ENCODE measurements at regions not wholly inside any gene's neighbourhood (a gene's known extent, or its start where the extent isn't known, plus 50 kb on each side); places are given as distances from the start of the nearest gene placed in this dataset.

DNA sequence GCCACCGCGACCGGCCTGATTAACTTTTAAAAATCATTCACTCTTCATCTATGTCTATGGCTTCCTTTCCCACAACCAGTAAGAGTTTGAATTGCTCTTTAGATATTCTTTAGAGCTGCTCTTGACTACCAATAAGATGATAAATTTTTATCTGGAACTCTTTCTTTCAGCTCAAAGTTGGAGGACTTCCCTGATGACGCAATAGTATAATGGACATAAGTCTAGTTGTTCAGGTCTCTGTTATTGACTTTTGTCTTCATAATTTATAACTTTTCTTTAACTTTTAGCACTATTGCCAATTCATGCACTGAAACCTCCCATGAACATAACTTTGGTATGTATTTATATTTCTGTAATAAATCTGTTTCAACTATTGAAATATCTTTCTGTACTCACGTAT is 61.3 kb upstream of the NLGN1 start:
- BruUV-seq (replicated peaks): no TSS peak
- H3K9ac ChIP-seq (ENCODE audit: insufficient read depth, low read depth, low read length): no peak overlapping the region
- H3K4me3 ChIP-seq (replicated peaks in 1 of 3; ENCODE audit: insufficient read depth in 1 of 3, low read depth in 2 of 3, low read length in 3 of 3): no peak overlapping the region
- DNase-seq (ENCODE audit: low spot score) (no peak), ATAC-seq (no peak), FAIRE-seq (no peak)
- no peak overlapping the region for H3K27ac ChIP-seq (ENCODE audit: extremely low read length, insufficient read depth, low read length)
- H3K27me3 ChIP-seq (ENCODE audit: control insufficient read depth in 1 of 2, insufficient read depth in 2 of 2, low read length in 2 of 2): no peaks in the 10 kb centered on the region
- H3K36me3 ChIP-seq (replicated peaks in 1 of 2; ENCODE audit: control insufficient read depth in 1 of 2, insufficient read depth in 2 of 2, low read length in 2 of 2): no peaks in the 10 kb centered on the region
- CTCF ChIA-PET (ENCODE audit: low intra/inter-chr PET ratio, low total read pairs): no interaction called here
- TF ChIP-seq CEBPB (IDR thresholded peaks at IDR 0.05; ENCODE audit: borderline replicate concordance, low read depth, low read length): peak; percentile 81
- TF ChIP-seq ATF7 (IDR thresholded peaks at IDR 0.05): peak; percentile 55; the same call in 1 of the 2 replicates
- no peak for TF ChIP-seq ATF7 (CRISPR knock-in tag; IDR thresholded peaks at IDR 0.05)
- TF ChIP-seq ONECUT2 (CRISPR knock-in tag; IDR thresholded peaks at IDR 0.05): no peak
- no peak overlapping the region for H2AFZ ChIP-seq (ENCODE audit: low read length)
- intact Hi-C loops (cut with micrococcal nuclease; ENCODE audit: unreplicated experiment): no loop called here
- no peaks in the 10 kb centered on the region for H3K4me1 ChIP-seq (ENCODE audit: insufficient read depth, low read length)
- H4K20me1 ChIP-seq (ENCODE audit: insufficient read depth, low read length): no peaks in the 10 kb centered on the region
- H3K9me3 ChIP-seq (ENCODE audit: low read length): no peaks in the 10 kb centered on the region
- WGBS (ENCODE audit: low lambda C conversion rate): 74% methylated on average over 5 of the region's 5 CpGs
- H3K79me2 ChIP-seq (ENCODE audit: insufficient read depth, low read length): no peaks in the 10 kb centered on the region
- POLR2A ChIA-PET: no interaction called here
- H3K4me2 ChIP-seq (ENCODE audit: low read depth, low read length): no peak overlapping the region
- in situ Hi-C loops (cut with HindIII; ENCODE audit: extremely low pct_ligation_motif_present, low pct_unique_long_range_greater_than_20kb): no loop called here

DNA sequence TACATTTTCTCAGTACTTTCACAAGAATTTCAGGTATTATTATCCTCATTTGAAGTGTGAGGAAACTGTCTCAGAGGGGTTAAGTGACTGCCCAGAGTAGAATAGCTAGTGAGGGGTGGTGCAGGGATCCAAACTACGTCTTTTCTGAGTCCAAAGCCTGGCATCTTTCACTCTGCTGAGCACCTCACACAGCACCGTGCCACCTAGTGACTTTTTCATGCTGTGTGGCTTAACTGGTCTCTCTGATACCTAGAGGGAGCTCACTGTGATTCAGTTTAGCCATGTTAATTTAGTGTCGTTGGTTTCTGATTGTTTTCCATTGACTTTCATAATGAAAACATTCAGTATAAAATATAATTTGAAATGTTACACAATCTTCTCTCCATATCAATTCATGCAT is 91.4 kb upstream of the NLGN1 start:
- Histone ChIP-seq H3K4me1 (ENCODE audit: insufficient read depth, low read length) (no peaks in the 10 kb centered on the region), H3K36me3 (replicated peaks in 1 of 2; ENCODE audit: control insufficient read depth in 1 of 2, insufficient read depth in 2 of 2, low read length in 2 of 2) (no peaks in the 10 kb centered on the region), H3K79me2 (ENCODE audit: insufficient read depth, low read length) (no peaks in the 10 kb centered on the region), H3K4me3 (replicated peaks in 1 of 3; ENCODE audit: insufficient read depth in 1 of 3, low read depth in 2 of 3, low read length in 3 of 3) (no peak overlapping the region), H3K9ac (ENCODE audit: insufficient read depth, low read depth, low read length) (no peak overlapping the region), H3K4me2 (ENCODE audit: low read depth, low read length) (no peak overlapping the region), H4K20me1 (ENCODE audit: insufficient read depth, low read length) (no peaks in the 10 kb centered on the region), H3K27me3 (ENCODE audit: control insufficient read depth in 1 of 2, insufficient read depth in 2 of 2, low read length in 2 of 2) (no peaks in the 10 kb centered on the region), H3K27ac (ENCODE audit: extremely low read length, insufficient read depth, low read length) (no peak overlapping the region), H2AFZ (ENCODE audit: low read length) (no peak overlapping the region), H3K9me3 (ENCODE audit: low read length) (no peaks in the 10 kb centered on the region)
- no peak for FAIRE-seq
- in situ Hi-C loops (cut with HindIII; ENCODE audit: extremely low pct_ligation_motif_present, low pct_unique_long_range_greater_than_20kb): no loop called here
- no peak for DNase-seq (ENCODE audit: low spot score)
- no TSS peak for BruUV-seq (replicated peaks)
- ChIA-PET POLR2A (no interaction called here), CTCF (ENCODE audit: low intra/inter-chr PET ratio, low total read pairs) (no interaction called here)
- WGBS (ENCODE audit: low lambda C conversion rate): 0% methylated on average over 3 of the region's 3 CpGs
- intact Hi-C loops (cut with micrococcal nuclease; ENCODE audit: unreplicated experiment): no loop called here
- ATAC-seq: no peak
- TF ChIP-seq, protein P1, sequence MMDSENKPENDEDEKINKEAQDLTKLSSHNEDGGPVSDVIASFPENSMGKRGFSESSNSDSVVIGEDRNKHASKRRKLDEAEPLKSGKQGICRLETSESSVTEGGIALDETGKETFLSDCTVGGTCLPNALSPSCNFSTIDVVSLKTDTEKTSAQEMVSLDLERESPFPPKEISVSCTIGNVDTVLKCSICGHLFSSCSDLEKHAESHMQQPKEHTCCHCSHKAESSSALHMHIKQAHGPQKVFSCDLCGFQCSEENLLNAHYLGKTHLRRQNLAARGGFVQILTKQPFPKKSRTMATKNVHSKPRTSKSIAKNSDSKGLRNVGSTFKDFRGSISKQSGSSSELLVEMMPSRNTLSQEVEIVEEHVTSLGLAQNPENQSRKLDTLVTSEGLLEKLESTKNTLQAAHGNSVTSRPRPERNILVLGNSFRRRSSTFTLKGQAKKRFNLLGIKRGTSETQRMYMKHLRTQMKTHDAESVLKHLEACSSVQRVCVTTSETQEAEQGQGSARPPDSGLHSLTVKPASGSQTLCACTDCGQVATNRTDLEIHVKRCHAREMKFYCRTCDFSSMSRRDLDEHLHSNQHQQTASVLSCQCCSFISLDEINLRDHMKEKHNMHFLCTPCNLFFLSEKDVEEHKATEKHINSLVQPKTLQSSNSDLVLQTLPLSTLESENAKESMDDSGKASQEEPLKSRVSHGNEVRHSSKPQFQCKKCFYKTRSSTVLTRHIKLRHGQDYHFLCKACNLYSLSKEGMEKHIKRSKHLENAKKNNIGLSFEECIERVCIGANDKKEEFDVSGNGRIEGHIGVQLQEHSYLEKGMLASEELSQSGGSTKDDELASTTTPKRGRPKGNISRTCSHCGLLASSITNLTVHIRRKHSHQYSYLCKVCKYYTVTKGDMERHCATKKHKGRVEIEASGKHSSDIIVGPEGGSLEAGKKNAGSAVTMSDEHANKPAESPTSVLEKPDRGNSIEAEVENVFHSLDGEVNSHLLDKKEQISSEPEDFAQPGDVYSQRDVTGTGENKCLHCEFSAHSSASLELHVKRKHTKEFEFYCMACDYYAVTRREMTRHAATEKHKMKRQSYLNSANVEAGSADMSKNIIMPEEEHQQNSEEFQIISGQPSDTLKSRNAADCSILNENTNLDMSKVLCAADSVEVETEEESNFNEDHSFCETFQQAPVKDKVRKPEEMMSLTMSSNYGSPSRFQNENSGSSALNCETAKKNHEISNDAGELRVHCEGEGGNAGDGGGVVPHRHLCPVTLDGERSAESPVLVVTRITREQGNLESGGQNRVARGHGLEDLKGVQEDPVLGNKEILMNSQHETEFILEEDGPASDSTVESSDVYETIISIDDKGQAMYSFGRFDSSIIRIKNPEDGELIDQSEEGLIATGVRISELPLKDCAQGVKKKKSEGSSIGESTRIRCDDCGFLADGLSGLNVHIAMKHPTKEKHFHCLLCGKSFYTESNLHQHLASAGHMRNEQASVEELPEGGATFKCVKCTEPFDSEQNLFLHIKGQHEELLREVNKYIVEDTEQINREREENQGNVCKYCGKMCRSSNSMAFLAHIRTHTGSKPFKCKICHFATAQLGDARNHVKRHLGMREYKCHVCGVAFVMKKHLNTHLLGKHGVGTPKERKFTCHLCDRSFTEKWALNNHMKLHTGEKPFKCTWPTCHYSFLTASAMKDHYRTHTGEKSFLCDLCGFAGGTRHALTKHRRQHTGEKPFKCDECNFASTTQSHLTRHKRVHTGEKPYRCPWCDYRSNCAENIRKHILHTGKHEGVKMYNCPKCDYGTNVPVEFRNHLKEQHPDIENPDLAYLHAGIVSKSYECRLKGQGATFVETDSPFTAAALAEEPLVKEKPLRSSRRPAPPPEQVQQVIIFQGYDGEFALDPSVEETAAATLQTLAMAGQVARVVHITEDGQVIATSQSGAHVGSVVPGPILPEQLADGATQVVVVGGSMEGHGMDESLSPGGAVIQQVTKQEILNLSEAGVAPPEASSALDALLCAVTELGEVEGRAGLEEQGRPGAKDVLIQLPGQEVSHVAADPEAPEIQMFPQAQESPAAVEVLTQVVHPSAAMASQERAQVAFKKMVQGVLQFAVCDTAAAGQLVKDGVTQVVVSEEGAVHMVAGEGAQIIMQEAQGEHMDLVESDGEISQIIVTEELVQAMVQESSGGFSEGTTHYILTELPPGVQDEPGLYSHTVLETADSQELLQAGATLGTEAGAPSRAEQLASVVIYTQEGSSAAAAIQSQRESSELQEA (CRISPR knock-in tag; IDR thresholded peaks at IDR 0.05; ENCODE audit: not compliant biosample characterization): no peak
- TF ChIP-seq CHD4 (IDR thresholded peaks at IDR 0.05; ENCODE audit: borderline replicate concordance, low read length) (no peak), TEAD3 (CRISPR knock-in tag; optimal IDR thresholded peaks at IDR 0.05; ENCODE audit: borderline replicate concordance) (no peak), GABPB1 (CRISPR knock-in tag; IDR thresholded peaks at IDR 0.05) (no peak), ZNF383 (CRISPR knock-in tag; IDR thresholded peaks at IDR 0.05; ENCODE audit: borderline replicate concordance) (no peak), ZNF841 (CRISPR knock-in tag; IDR thresholded peaks at IDR 0.05; ENCODE audit: borderline replicate concordance) (no peak), ATF3 (CRISPR knock-in tag; IDR thresholded peaks at IDR 0.05) (no peak), KLF6 (CRISPR knock-in tag; IDR thresholded peaks at IDR 0.05) (no peak), ZNF781 (CRISPR knock-in tag; IDR thresholded peaks at IDR 0.05; ENCODE audit: borderline replicate concordance, not compliant biosample characterization) (no peak)

All from HepG2 (cell line).